Stomach smooth muscle (tissue), 2 donors: ENCODE measurements at regions not wholly inside any gene's neighbourhood (a gene's known extent, or its start where the extent isn't known, plus 50 kb on each side); places are given as distances from the start of the nearest gene placed in this dataset.

Source experiments
- H3K27ac ChIP-seq: one replicate; pipeline ENCODE4 v1.7.0; 2013; ENCODE audit warnings: mild to moderate bottlenecking, low read length, inconsistent platforms
- H3K27me3 ChIP-seq, 2 donors: one replicate each; pipeline ENCODE4 v1.7.0; 2013; ENCODE audit warnings: low read length in 2 of 2; ENCODE audit not compliant: insufficient read depth in 2 of 2, control insufficient read depth in 1 of 2
- H3K36me3 ChIP-seq, 2 donors: one replicate each; pipeline ENCODE4 v1.7.0; 2013; ENCODE audit warnings: low read length in 2 of 2; ENCODE audit not compliant: control insufficient read depth in 2 of 2, insufficient read depth in 2 of 2
- H3K4me1 ChIP-seq: one replicate; pipeline ENCODE4 v1.7.0; 2013; ENCODE audit warnings: low read length; ENCODE audit not compliant: control insufficient read depth, insufficient read depth
- H3K4me3 ChIP-seq, 2 donors: one replicate each; pipeline ENCODE4 v1.7.0; 2013; ENCODE audit warnings: low read length in 2 of 2
- H3K9ac ChIP-seq, 2 donors: one replicate each; pipeline ENCODE4 v1.7.0; 2013; ENCODE audit warnings: low read length in 2 of 2, mild to moderate bottlenecking in 1 of 2
- H3K9me3 ChIP-seq, 2 donors: one replicate each; pipeline ENCODE4 v1.7.0; 2013; ENCODE audit warnings: low read length in 2 of 2; ENCODE audit not compliant: control insufficient read depth in 2 of 2
- donor health status: healthy.
- donor health status: Pancreatic carcinoma.

DNA sequence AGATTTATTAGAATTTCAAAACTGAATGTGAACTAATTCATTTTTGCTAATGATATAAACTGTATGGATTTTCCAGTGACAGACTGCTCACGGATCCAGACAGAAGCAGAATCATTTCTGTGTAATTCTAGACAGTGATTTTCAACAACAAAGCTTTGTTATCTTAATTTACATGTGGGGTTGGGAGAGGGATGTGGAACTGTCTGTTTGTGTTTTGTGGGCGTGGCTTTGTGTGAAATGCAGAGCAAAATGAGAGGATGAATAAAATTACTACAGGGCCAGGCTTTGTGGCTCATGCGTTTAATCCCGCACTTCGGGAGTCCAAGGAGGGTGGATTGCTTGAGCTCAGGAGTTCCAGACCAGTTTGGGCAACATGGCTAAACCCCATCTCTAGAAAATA is 834.7 kb downstream of the GALC start:
- Histone ChIP-seq H3K27me3 (no peaks in the 10 kb centered on the region), H3K9ac (no peak overlapping the region), H3K9me3 (no peaks in the 10 kb centered on the region), H3K4me1 (no peaks in the 10 kb centered on the region), H3K27ac (no peak overlapping the region), H3K4me3 (no peak overlapping the region), H3K36me3 (no peaks in the 10 kb centered on the region)

DNA sequence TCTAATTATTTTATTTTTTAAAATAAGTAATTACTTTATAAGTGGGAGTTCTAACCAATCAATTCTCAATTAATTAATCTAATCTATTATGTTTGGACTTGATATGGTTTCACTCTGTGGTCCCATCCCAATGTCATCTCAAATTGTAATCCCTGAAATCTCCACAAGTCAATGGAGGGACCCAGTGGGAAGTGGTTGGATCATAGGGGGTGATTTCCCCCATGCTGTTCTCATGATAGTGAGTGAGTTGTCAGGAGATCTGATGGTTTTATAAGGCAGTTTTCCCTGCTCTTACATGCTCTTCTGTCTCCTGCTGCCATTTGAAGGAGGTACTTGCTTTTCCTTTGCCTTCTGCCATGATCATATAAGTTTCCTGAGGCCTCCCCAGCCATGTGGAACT is 836.1 kb downstream of the GALC start:
- Histone ChIP-seq H3K9ac (no peak overlapping the region), H3K27me3 (no peaks in the 10 kb centered on the region), H3K4me3 (no peak overlapping the region), H3K36me3 (no peaks in the 10 kb centered on the region), H3K27ac (no peak overlapping the region), H3K9me3 (no peaks in the 10 kb centered on the region), H3K4me1 (no peaks in the 10 kb centered on the region)

DNA sequence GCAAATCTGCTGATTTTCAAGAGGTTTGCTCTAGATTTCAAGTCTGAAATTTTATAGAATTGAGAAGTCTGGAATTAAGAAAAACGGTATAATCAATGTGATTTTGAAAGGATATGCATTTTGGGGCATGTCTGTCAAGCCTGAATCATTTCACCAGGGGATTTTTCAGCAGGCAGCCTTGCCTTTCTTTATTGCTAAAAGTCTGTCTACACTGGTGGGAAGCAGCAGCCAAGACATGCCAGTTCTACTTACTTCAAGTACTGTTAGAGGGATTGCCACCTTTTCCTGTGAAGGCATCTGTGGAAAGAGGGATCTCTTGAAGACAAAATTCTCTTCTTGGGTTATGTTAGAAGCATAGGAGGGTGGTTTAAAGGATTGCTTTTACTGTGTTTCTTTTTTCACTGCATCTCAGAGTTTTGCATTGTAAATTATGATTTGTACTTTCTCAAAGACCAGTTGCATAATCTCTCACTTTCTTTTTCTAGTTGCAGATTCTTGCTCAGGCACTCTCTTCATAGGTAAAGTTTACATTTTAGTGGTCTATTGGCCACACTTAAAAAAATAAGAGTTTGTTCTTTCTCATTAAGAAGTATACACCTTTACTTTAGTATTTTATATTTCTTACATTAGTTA is 837.0 kb downstream of the GALC start:
- no peaks in the 10 kb centered on the region for H3K27me3 ChIP-seq
- no peaks in the 10 kb centered on the region for H3K4me1 ChIP-seq
- H3K9ac ChIP-seq: no peak overlapping the region
- no peak overlapping the region for H3K4me3 ChIP-seq
- H3K27ac ChIP-seq: no peak overlapping the region
- no peaks in the 10 kb centered on the region for H3K9me3 ChIP-seq
- H3K36me3 ChIP-seq: no peaks in the 10 kb centered on the region

DNA sequence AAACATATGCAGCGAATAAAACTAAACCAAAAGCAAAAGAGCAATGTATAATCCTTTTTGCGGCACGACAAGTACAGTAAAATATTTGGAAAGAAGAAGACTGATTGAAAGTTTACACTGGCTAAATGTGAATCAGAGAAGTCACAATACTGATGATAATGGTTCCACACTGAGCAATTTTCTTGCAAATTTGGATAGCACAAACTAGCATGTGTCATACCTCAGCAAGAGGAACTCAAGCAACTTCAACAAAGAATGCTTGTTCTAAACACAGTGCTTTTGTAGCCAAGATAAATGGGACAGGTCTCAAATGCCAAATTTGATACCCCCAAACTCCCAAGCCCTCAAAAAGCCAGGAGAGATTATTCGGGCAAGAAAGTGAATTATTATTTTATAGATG is 839.1 kb downstream of the GALC start:
- no peaks in the 10 kb centered on the region for H3K36me3 ChIP-seq
- H3K4me1 ChIP-seq: no peaks in the 10 kb centered on the region
- H3K9me3 ChIP-seq: no peaks in the 10 kb centered on the region
- H3K27me3 ChIP-seq: no peaks in the 10 kb centered on the region
- no peak overlapping the region for H3K4me3 ChIP-seq
- no peak overlapping the region for H3K27ac ChIP-seq
- no peak overlapping the region for H3K9ac ChIP-seq

DNA sequence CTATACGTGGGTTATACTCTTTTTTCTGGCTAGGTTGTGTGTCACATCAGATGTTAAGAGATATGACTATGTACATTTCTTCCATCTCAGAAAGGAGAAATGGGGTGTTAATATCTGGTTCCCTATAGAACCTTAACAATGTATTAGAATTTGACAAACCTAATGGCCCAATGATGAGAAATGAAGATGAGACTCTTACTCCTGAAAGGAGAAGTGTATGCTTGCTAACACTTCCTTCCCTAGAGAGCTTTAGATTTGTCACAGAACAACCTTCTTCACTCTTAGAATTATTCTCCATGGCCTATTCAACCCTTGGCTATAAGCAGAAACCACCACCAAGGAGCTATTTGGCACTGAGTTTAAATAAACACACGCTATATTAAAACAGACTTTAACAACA is 839.6 kb downstream of the GALC start:
- Histone ChIP-seq H3K4me1 (no peaks in the 10 kb centered on the region), H3K36me3 (no peaks in the 10 kb centered on the region), H3K9me3 (no peaks in the 10 kb centered on the region), H3K4me3 (no peak overlapping the region), H3K27me3 (no peaks in the 10 kb centered on the region), H3K27ac (no peak overlapping the region), H3K9ac (no peak overlapping the region)

DNA sequence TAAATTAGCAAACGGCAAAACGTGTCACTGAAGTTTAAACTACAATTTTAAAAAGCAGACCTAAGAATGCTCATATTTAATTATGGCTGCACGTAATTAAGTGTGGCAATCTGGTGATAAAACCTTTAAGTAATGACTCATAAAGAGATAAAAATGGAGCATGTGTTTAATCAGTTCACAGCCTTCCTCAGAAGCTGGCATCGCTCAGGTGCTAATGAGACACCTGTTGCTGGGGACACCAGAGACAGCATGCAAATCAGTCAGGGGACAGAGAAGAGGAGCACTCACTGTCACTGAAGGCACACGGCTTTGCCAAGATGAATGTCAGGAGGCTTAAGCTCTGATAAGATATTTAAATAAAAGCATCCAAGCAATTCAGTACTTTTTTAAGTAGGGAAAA is 840.3 kb downstream of the GALC start:
- H3K27me3 ChIP-seq: no peaks in the 10 kb centered on the region
- H3K4me3 ChIP-seq: no peak overlapping the region
- H3K4me1 ChIP-seq: no peaks in the 10 kb centered on the region
- H3K36me3 ChIP-seq: no peaks in the 10 kb centered on the region
- no peaks in the 10 kb centered on the region for H3K9me3 ChIP-seq
- no peak overlapping the region for H3K27ac ChIP-seq
- H3K9ac ChIP-seq: no peak overlapping the region

DNA sequence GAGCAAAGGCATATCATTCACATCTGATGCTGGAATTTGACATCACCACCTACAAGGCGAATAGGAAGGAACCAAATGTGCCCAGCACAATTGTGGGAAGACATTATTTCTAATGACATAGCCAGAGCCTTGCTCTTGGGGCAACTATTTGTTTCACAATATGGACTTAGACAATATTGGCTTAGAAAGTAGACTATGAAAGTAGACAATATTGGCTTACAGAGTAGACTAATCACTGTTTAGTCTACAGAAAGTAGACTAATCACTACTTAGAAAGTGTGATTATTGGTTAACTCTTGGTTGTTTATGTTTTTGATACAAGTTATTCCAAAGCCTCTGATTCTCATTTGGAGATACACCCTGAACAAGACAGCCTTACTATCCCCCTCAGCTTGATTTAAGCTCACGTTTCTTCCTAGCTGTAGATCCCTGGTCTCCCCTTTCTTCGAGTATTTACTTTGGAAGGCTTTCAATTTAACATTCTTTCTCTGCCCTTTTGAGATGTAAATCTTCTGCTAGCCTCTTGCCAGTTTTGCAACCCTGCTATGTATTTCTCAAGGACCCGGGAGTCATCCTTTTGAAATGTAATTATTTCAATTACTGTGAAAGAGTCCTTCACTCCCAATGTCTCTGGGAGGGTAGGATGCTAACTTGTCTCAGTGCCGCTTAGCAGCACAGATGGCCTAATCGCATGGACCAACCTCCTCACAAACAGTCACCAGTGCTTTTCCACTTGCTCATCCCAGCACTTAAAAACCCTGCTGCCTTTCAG is 843.2 kb downstream of the GALC start:
- Histone ChIP-seq H3K9me3 (no peaks in the 10 kb centered on the region), H3K4me3 (no peak overlapping the region), H3K9ac (no peak overlapping the region), H3K27ac (no peak overlapping the region), H3K27me3 (peaks cover 0 to 3% of the 10 kb centered on the region in 2 donors), H3K4me1 (no peaks in the 10 kb centered on the region), H3K36me3 (no peaks in the 10 kb centered on the region)

DNA sequence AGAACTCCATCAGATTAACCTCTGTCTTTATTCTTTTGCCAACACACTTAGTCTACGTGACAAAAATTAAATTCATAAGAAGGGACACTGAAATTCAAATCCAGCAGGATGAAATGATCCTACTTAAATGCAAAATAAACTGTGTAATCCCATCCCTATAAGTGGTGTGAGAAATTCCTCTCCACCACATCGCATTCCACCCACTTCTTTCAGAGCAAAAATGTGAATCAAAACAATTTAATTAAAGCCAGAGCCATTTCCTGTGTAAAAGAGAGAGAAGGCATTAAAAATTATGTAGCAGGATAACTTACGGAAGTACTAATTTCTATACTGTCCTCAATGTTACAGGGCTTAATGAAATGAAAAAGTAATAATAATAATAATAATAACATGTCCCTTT is 844.3 kb downstream of the GALC start:
- Histone ChIP-seq H3K27me3 (peaks cover 0 to 3% of the 10 kb centered on the region in 2 donors), H3K27ac (no peak overlapping the region)

DNA sequence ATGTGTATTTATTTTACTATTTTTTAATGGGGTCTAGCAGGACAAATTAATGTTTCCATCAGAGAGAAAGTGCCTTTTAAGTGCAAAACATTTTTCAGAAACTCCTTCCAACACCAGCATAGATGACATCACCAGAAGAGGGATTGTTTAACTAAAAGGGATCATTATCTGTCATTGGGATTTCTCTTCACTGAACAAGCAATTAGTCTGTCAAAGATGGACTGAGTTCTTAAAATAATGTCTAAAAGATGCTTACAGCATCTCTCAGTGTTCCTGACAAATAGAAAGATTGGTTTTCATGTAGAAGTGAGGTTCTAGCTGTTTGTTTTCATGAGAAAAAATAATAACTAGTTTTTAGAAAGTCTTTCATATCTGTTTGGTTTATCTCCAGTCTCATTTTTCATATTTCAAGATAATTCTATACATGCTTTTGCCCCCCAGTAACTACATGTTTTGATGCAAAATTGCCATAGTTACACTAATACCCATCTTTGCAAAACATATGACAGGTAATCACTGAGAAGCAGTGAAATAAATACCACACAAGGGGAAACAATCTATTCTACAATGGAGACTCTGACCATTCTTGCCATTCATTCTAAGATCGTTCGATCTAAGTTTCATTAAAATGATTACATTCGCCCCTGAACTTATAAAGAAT is 850.3 kb downstream of the GALC start:
- Histone ChIP-seq H3K4me3 (no peak overlapping the region), H3K27me3 (peaks cover 0 to 3% of the 10 kb centered on the region in 2 donors), H3K9me3 (no peaks in the 10 kb centered on the region), H3K36me3 (no peaks in the 10 kb centered on the region), H3K27ac (no peak overlapping the region), H3K4me1 (no peaks in the 10 kb centered on the region), H3K9ac (no peak overlapping the region)

More for the DNA sequence above, 844.3 kb downstream of the GALC start:
- Histone ChIP-seq H3K9ac (no peak overlapping the region), H3K4me1 (no peaks in the 10 kb centered on the region), H3K4me3 (no peak overlapping the region), H3K36me3 (no peaks in the 10 kb centered on the region), H3K9me3 (no peaks in the 10 kb centered on the region)

DNA sequence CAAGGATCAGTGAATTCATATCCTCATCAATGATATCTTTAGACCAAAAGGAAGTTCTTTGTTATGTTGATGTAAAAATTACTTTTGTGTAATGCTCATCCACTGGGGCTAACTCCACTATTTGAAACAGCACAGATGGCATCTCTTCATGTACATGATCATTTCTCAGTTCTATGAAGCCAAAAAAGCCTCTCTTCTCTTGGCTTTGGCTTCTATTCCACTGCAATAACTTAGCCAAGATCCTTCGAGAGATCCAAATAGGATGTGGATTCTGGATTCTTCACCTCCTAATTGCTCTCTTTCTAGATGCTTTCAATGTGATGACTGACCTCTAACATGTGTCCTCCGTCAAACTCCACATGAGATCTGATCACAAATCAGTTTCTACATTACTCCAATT is 851.2 kb downstream of the GALC start:
- Histone ChIP-seq H3K9me3 (no peaks in the 10 kb centered on the region), H3K36me3 (no peaks in the 10 kb centered on the region), H3K9ac (no peak overlapping the region), H3K27me3 (peaks cover 0 to 3% of the 10 kb centered on the region in 2 donors), H3K27ac (no peak overlapping the region), H3K4me3 (no peak overlapping the region), H3K4me1 (no peaks in the 10 kb centered on the region)

DNA sequence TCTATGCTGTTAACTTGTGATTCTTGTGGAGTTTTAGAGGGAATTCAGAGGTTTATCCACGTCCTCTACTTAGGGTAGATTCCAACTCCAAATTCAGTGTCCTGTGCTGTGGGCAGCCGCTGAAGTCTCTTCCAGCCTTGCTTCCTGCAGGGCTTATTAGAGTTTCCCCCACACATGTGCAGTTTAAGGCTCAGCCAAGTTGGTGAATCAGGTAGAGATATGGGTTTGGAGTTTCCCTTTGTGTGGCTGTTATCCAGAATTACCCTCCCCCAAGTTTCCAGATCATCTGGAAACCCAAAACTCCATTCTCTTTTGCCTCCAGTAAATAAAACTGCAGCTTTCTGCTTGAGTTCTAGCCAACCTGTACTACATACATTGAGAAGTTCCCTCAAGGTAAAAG is 853.7 kb downstream of the GALC start:
- H3K27ac ChIP-seq: no peak overlapping the region
- no peaks in the 10 kb centered on the region for H3K27me3 ChIP-seq
- H3K36me3 ChIP-seq: no peaks in the 10 kb centered on the region
- H3K9ac ChIP-seq: no peak overlapping the region
- no peaks in the 10 kb centered on the region for H3K4me1 ChIP-seq
- no peak overlapping the region for H3K4me3 ChIP-seq
- no peaks in the 10 kb centered on the region for H3K9me3 ChIP-seq
